GM19468 (cell line): ENCODE measurements at regions not wholly inside any gene's neighbourhood (a gene's known extent, or its start where the extent isn't known, plus 50 kb on each side); places are given as distances from the start of the nearest gene placed in this dataset.
A peak's percentile ranks its signal among the peaks of the same experiment; 100 is the strongest.
"Not testable (repeated sequence)": the region's sequence is repeated elsewhere in the genome, so short reads cannot be mapped to it uniquely, and the experiment has no call there.

ENCODE experiments used
- ATAC-seq: cut with Tn5 transposase; IDR thresholded peaks from one replicate; pipeline ENCODE4 v1.9.1; 2021; ENCODE audit warnings: mild to moderate bottlenecking, moderate library complexity, moderate number of reproducible peaks; ENCODE audit not compliant: unreplicated experiment; ENCODE audit errors: extremely low read depth

DNA sequence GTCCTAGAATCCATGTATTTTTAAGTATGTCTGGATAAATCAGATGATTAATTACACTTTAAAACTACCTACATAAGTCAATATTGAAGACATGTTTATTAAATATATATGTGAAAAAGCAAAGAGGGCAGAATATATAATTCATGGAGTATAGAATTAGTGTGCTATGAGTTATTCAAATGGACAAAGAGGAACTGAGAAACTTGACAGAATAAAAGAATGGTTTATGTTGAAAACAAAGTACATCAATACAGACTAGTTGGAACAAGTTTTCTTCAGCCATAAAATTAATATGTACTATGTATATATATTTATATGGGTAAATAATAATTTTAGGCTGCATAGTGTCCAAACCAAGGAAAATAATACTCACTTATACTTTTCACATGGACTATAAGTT is 173.5 kb downstream of the NPFFR2 start:
- peak; percentile 28 for ATAC-seq

DNA sequence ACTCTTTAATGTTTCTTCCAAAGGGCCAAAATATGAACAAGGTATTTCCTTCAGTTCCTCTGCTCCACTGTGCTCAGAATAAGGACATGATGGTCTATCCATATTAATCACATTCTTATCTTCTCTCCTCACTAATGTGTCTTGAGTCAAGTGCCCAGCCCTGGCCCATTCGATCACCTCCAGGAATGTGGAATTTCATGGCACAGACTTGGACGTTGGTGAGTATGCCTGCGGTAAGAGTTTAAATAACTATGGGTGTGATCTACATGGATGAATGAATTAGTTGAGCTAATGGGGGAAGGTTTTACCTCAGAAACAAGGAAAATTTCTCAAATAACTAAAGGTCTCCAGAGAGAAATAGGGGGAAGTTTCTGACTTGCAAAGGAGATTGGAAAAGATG is 174.0 kb downstream of the NPFFR2 start:
- ATAC-seq, result no peak

DNA sequence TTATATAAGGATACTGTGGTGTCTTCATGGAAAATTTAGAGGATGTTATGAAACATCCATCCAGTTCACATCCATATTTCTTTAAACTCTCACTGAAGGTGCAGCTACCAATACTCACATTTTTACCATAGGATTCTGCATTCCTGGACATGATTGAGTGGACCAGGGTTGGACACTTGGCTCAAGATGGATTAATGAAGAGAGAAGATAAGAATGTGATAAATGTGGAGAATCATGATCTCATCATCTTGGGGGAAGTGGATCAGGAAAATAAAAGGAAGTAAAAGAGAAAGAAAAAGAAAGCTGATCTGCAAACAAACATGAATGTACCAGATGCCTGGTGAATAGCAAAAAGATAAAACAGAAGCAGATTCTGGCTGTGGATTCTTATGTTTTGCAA is 175.4 kb downstream of the NPFFR2 start:
- no peak for ATAC-seq

DNA sequence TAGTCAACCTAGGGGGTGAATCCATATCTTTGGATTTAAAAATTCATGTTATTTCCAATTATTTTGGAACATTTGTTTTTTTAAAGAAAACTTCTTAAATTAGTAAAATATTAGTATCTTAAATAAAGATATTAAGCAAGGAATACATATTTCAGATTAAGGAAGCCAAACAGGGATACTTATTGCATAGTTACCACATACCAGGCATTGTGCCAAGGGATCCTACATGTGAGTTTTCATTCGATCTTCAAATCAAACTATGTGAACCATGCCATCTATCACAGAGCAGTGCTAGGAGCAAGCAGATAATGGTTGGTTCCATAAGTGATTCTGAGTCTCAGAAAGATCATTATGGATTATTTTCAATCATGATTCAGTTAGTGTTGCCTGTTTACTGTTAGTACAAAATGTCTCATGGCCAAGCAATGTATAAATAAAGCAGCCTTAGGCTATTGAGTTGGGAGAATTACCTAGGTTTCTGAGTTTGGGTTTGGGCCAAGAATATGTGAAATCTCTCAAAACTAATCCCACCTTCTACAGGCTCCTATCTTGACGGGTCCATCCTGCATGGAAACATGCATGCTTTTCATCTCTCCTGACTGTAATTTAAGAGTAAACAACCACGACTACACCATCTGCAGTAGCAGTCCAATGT is 176.7 kb downstream of the NPFFR2 start:
- ATAC-seq, result no peak

DNA sequence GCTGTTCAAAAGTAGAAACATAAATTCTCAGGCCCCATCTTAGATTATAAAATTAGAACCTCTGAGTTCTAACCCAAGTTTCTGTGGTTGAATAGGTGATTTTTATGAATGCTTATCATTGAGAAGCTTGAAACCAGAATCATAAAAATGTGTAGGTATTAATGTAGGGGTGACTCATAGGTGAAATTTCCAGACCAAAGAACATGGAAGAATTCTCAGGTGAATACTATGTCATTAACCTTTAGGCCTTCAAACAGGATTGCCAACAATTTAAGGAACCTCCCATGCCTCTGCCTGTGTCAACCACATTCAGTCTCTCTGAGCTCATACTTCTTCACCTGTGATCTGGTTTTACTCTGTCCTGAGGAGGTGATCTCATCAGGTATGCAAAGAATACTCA is 177.8 kb downstream of the NPFFR2 start:
- no peak for ATAC-seq

DNA sequence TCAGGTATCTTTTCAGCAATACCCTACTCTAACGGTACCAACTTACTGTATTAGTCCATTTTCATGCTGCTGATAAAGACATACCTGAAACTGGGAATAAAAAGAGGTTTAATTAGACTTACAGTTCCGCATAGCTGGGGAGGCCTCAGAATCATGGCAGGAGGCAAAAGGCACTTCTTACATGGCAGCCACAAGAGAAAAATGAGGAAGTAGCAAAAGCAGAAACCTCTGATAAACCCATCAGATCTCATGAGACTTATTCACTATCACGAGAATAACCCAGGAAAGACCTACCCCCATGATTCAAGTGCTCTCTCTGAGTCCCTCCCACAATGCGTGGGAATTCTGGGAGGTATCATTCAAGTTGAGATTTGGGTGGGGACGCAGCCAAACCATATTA is 182.0 kb downstream of the NPFFR2 start:
- ATAC-seq, result not testable (repeated sequence)

DNA sequence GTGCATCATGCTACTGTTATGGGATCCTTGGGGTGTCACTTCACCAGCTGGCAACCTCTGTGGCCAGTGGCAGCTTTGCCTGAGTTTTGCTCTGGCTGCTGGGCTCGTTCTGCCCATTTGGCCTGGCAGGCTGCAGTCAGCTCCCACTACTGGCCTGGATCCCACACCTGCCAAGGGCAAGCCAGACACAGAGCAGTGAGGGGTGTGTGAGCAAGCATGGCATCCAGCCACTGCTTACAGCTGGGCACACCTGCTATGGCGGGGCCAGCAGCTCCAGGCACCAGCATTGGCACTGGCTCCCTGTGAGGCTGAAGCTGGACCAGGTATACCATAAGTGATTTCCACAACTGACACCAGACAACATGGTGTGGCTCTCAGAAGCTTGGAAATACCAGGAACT is 183.4 kb downstream of the NPFFR2 start:
- ATAC-seq, result no peak

DNA sequence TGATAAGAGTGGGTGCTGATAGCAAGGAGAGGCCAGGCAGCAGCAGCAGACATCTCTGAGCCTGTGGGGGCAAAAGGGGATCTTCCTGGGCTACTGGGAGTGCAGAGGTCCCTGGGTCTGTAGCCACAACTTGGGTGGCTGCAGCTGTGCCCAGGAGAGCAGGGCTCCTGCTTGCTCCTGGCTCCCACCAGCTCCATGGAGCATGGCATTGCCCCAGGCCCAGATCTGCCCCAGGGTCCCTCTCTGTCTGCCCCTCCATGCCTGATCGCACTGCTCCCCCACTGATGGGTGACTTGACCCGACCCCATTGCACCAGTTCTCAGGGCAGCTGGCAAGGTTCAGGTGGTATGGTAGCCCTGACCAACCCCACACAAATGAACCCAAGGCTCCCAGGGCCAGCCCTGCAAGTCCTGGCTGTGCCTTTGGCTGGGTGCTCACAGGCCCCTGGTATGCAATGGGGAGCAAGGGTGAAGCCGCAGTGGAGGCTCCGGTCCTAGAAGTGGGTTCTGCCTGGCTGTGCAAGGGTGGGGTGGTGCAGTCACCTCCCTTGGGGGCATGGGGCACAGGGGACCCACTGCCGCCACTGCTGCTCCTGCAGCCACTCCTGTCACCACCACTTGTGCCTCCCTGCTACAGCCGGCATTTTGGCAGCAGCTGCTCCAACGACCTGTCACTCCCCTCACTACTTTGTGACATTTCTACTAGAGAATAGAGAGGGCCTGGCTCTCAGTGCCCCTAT is 184.9 kb downstream of the NPFFR2 start:
- ATAC-seq, result no peak

DNA sequence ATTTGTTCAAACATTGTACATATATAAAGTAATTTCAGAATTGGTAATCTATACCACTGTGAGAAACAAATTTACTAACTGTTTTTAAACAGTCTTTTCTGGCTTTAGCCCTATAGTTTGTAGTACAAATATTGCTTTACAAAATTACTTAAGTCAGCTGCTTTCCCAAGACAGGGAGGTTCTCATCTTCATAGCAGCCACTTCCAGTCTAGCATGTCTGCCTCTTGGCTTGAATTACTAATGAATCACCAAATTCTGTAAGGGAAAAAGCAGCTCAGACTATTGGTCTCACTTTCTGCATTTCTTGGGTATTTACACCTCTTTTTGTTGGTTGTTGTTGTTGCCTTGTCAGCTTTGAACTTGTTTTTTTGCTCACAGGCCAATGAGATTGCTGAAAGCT is 187.2 kb downstream of the NPFFR2 start:
- ATAC-seq, result no peak
